ENCODE measurements at regions not wholly inside any gene's neighbourhood (a gene's known extent, or its start where the extent isn't known, plus 50 kb on each side); places are given as distances from the start of the nearest gene placed in this dataset.

- no peak for TF ChIP-seq CTCF (conservative IDR thresholded peaks at IDR 0.05; ENCODE audit: low read length)
- no peak for TF ChIP-seq EZH2phosphoT487 (IDR thresholded peaks at IDR 0.05; ENCODE audit: borderline replicate concordance)
Observed at GRCh38 chr5:39650008-39650762, 225.4 kb upstream of the DAB2 start.

Data from Loucy (cell line).